Activated CD4-positive, alpha-beta T cell treated with anti-CD3 and anti-CD28 coated beads for 36 hours (primary cell): ENCODE measurements at regions not wholly inside any gene's neighbourhood (a gene's known extent, or its start where the extent isn't known, plus 50 kb on each side); places are given as distances from the start of the nearest gene placed in this dataset.
"Not testable (repeated sequence)": the region's sequence is repeated elsewhere in the genome, so short reads cannot be mapped to it uniquely, and the experiment has no call there.

Experiments
- ATAC-seq: fragments of 200-7000 bp; cut with Tn5 transposase; one replicate; pipeline ENCODE4 v1.10.0; 2021; ENCODE audit warnings: mild to moderate bottlenecking, moderate library complexity
- CTCF ChIA-PET: fragments of 350-600 bp; sonication (Branson Sonifier 250); formaldehyde crosslinking; loops from one replicate; lab custom pipeline; 2021; ENCODE audit warnings: antibody characterized with exemption; lab: Charles Lee
- POLR2A ChIA-PET: fragments of 350-600 bp; sonication (Branson Sonifier 250); formaldehyde crosslinking; loops from one replicate; lab custom pipeline; 2021; ENCODE audit warnings: antibody characterized with exemption, inconsistent platforms; lab: Charles Lee
- DNase-seq: peaks from one replicate; pipeline ENCODE4 v3.0.0-alpha.2; 2020
- H3K27ac Mint-ChIP-seq: one replicate; pipeline ENCODE4 v1.8.0; 2021; ENCODE audit warnings: mixed read lengths
- H3K27me3 Mint-ChIP-seq: one replicate; pipeline ENCODE4 v1.8.0; 2021; ENCODE audit warnings: mixed read lengths
- H3K36me3 Mint-ChIP-seq: one replicate; pipeline ENCODE4 v1.8.0; 2021; ENCODE audit warnings: low read depth, mixed read lengths
- H3K4me1 Mint-ChIP-seq: one replicate; pipeline ENCODE4 v1.8.0; 2021; ENCODE audit warnings: mixed read lengths
- H3K4me3 Mint-ChIP-seq: one replicate; pipeline ENCODE4 v1.8.0; 2021; ENCODE audit warnings: mild to moderate bottlenecking, moderate library complexity, mixed read lengths
- H3K9me3 Mint-ChIP-seq: one replicate; pipeline ENCODE4 v1.8.0; 2021; ENCODE audit warnings: low read depth, mixed read lengths
- intact Hi-C, 2 experiments: fragments of 100-400 bp; cut with DNase I in 1 of 2; cut with micrococcal nuclease in 1 of 2; formaldehyde crosslinking; loops; one replicate each; pipeline versions ENCODE4 v1.14.2 to v1.15.1; 2022 to 2024; cut with DNase I, micrococcal nuclease

DNA sequence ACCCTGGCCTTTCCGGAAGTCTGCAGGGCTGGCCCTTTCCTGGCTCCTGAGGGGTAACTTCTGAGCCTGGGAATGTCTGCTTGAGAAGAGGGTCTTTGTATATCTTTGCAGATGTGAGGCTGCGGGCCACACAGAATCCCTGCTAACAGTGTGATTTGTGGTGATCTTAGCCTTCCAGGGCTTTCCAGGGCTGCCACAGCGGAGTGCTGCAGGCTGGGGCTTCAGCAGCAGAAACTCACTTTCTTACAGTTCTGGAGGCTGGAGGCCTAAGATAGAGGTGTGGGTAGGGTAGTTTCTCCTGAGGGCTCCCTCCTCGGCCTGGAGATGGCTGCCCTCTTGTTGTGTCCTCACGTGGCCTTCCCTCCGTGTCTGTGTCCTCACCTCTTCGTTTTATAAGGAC lies 294.7 kb upstream of the HS6ST1 start:
- no peak overlapping the region for H3K4me3 Mint-ChIP-seq
- ATAC-seq = no peak
- no peak overlapping the region for H3K27ac Mint-ChIP-seq
- H3K36me3 Mint-ChIP-seq = no peaks in the 10 kb centered on the region
- POLR2A ChIA-PET = no interaction called here
- DNase-seq = no peak
- H3K27me3 Mint-ChIP-seq = no peaks in the 10 kb centered on the region
- CTCF ChIA-PET = no interaction called here
- no peaks in the 10 kb centered on the region for H3K9me3 Mint-ChIP-seq
- H3K4me1 Mint-ChIP-seq = no peaks in the 10 kb centered on the region
- intact Hi-C loops = no loop called here

DNA sequence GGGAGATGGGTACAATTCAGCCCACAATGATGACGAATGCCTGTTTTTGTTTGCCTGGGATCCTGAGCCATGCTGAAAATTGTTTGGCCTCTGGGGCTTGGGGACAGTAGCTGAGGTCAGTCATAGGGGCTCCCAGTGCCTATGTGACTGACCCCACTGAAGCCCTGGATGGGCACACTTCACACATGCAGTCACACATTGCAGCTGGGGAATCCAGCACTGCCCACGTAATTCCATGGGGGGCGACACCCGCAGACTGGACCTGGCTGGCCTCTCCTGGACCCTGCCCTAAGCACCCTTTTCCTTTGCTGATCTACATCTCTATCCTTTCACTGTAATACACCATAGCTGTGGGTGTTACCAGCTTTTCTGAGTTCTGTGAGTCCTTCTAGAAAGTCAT lies 295.2 kb upstream of the HS6ST1 start:
- Mint-ChIP-seq H3K9me3 (no peaks in the 10 kb centered on the region), H3K27me3 (no peaks in the 10 kb centered on the region), H3K36me3 (no peaks in the 10 kb centered on the region), H3K4me3 (no peak overlapping the region), H3K27ac (no peak overlapping the region), H3K4me1 (no peaks in the 10 kb centered on the region)
- intact Hi-C loops = no loop called here
- DNase-seq (no peak), ATAC-seq (no peak)
- POLR2A ChIA-PET = no interaction called here
- CTCF ChIA-PET = no interaction called here

DNA sequence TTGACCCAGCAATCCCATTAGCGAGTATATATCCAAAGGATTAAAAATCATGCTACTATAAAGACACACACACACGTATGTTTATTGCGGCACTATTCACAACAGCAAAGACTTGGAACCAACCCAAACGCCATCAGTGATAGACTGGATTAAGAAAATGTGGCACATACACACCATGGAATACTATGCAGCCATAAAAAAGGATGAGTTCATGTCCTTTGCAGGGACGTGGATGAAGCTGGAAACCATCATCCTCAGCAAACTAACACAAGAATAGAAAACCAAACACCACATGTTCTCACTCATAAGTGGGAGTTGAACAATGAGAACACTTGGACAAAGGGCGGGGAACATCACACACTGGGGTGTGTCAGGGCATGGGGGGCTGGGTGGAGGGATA lies 296.2 kb upstream of the HS6ST1 start:
- DNase-seq, H3K27me3 Mint-ChIP-seq, H3K4me1 Mint-ChIP-seq, H3K9me3 Mint-ChIP-seq, POLR2A ChIA-PET, intact Hi-C loops, H3K36me3 Mint-ChIP-seq, H3K4me3 Mint-ChIP-seq, CTCF ChIA-PET, H3K27ac Mint-ChIP-seq, ATAC-seq: not testable (repeated sequence)

DNA sequence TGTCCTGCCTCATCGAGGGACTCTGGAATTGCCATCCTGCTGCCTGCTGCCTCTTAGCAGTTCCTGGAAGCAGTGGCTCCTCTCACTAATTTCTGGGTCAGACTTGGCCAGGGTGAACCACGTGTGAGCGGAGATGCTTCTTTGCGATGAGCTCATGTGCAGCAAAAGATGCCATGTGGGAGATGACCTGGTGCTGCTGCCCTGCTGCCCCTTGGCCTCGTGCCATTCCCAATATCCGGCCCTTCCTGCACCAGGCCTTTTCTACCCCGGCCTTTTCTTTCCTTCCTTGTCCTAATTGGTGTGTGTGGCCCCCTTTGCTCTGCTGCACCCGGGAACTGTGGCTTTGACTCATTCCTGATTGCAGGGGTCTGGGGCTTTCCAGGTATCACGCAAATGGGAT lies 296.9 kb upstream of the HS6ST1 start:
- H3K9me3 Mint-ChIP-seq = no peaks in the 10 kb centered on the region
- POLR2A ChIA-PET = no interaction called here
- intact Hi-C loops = no loop called here
- no peaks in the 10 kb centered on the region for H3K36me3 Mint-ChIP-seq
- H3K27me3 Mint-ChIP-seq = no peaks in the 10 kb centered on the region
- DNase-seq (no peak), ATAC-seq (no peak)
- CTCF ChIA-PET = no interaction called here
- no peak overlapping the region for H3K27ac Mint-ChIP-seq
- no peaks in the 10 kb centered on the region for H3K4me1 Mint-ChIP-seq
- no peak overlapping the region for H3K4me3 Mint-ChIP-seq

DNA sequence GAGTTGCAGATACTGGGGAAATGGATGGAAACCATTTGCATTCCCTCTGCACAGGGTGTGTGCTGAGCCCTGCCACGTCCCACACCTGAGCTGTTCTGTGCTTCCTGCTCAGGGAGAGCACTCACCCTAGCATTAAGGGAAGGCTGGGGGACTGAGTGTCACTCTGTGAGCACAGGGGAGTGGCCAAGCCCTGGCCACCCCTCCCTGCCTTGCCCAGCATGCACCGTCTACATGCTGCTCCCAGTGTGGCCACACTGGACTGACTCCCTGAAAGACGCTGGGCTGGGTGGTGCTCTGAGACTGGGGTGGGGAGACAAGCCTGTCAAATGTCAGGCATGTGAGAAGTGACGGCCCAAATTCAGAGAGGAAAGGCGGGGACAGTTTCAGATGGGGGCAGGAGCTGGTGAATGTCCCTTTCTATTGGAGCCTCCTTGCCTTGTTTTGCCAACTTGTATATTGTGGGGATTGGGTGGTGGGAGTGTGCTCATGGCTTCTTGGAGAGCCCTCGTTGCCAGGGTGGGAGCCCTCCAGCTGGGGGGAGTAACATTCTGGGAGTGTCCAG lies 298.4 kb upstream of the HS6ST1 start:
- no peaks in the 10 kb centered on the region for H3K27me3 Mint-ChIP-seq
- H3K36me3 Mint-ChIP-seq = no peaks in the 10 kb centered on the region
- DNase-seq (no peak), ATAC-seq (no peak)
- H3K27ac Mint-ChIP-seq = no peak overlapping the region
- intact Hi-C loops = no loop called here
- H3K4me1 Mint-ChIP-seq = no peaks in the 10 kb centered on the region
- CTCF ChIA-PET = interaction anchor here (0.7 kb wide), 1 partner anchor 94 kb away, joined by 3 read pairs; no protein-coding TSS in a partner anchor
- no peaks in the 10 kb centered on the region for H3K9me3 Mint-ChIP-seq
- H3K4me3 Mint-ChIP-seq = no peak overlapping the region
- POLR2A ChIA-PET = no interaction called here

DNA sequence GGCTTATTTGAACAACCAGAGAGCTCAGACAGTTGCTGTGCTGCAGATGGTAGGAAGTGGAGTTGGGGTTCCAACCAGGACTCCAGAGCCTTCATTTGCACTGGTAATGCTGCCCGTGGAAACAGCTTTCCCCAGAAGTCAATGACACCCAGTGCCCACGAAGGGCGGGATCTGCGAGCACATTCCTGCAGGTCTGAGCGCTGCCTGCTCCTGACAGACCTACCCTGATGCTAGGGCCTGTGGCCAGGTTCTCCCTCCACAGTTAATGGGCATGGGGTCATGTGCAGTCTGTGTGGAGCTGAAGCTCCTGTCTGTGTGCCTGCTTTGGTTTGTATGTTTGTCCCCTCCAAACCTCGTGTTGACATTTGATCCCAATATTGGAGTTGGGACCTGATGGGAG lies 299.0 kb upstream of the HS6ST1 start:
- ChIA-PET POLR2A (no interaction called here), CTCF (interaction anchor here (0.7 kb wide), 1 partner anchor 94 kb away, joined by 3 read pairs; no protein-coding TSS in a partner anchor)
- Mint-ChIP-seq H3K36me3 (no peaks in the 10 kb centered on the region), H3K4me1 (no peaks in the 10 kb centered on the region), H3K9me3 (no peaks in the 10 kb centered on the region), H3K4me3 (no peak overlapping the region), H3K27ac (no peak overlapping the region), H3K27me3 (no peaks in the 10 kb centered on the region)
- intact Hi-C loops = no loop called here
- DNase-seq = no peak
- ATAC-seq = no peak

DNA sequence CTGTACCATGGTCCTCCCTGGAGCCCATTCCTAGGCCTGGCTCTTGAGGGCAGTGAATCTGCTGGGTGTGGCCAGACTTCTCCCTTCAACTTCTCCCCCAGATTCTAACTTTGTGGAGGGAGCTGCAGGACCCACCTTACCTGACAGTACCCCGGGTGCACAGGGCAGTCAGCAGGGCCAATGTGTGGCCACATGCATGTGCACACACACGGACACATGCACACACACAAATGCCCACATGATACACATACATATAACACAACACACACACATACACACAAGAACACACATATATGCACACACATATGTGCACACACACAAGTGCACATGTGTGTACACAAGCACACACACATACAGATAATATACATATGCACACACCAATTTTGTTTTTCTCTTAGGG lies 300.0 kb upstream of the HS6ST1 start:
- no peak for DNase-seq
- no peak for ATAC-seq
- H3K27me3 Mint-ChIP-seq = no peaks in the 10 kb centered on the region
- H3K27ac Mint-ChIP-seq = no peak overlapping the region
- H3K36me3 Mint-ChIP-seq = no peaks in the 10 kb centered on the region
- ChIA-PET CTCF (no interaction called here), POLR2A (no interaction called here)
- peaks cover 5% of the 10 kb centered on the region for H3K4me1 Mint-ChIP-seq
- intact Hi-C loops = no loop called here
- H3K4me3 Mint-ChIP-seq = no peak overlapping the region
- no peaks in the 10 kb centered on the region for H3K9me3 Mint-ChIP-seq

DNA sequence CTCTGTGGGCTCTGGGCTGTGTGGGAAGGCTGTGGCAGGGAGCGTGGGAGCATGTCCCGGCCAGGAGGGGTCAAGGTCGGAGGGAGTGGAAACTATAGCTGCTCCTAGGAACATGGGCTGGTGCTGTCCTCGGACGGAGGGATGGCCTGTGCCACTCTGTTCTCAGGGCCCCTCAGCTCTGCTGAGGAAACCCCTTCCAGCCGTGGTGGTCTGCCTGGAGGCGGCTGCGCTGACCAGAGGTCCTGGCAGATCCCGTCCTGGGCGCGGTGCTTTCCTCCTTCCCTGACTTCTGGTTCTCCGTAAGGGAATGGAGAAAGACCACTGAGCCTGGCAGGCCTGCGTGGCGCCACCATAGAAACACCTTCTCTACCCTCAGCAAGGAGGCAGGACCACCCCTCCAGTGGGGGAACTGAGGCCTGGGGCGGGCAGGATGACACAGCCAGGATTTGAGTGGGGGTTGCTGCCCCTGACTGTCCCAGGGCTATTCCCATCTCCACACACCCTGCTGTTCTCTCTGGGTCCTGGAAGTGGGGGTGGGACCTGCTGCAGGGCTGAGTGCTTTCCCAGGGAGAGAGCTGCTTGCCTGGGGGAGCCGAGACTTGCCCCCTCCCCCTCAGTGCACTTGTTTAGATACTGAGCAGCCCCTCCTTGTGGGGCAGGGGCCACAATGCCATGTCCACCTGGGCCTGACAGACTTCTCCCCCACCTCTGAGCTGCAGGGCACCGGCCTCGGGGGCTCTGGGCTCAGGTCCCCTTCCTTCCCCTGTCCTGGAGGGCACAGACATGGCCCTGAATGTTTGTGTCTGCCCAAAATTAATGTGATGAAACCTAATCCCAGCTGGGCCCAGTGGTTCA lies 301.0 kb upstream of the HS6ST1 start:
- H3K27me3 Mint-ChIP-seq = no peaks in the 10 kb centered on the region
- intact Hi-C loops = loop anchor here in 1 of 2 experiments (5.0 kb wide), 2 partner anchors 82 to 297 kb away; no protein-coding TSS in a partner anchor
- ChIA-PET POLR2A (no interaction called here), CTCF (interaction anchor here (0.7 kb wide), 1 partner anchor 1260 kb away, joined by 3 read pairs; no protein-coding TSS in a partner anchor)
- H3K4me1 Mint-ChIP-seq = peaks cover 16% of the 10 kb centered on the region
- no peaks in the 10 kb centered on the region for H3K36me3 Mint-ChIP-seq
- ATAC-seq (no peak), DNase-seq (no peak)
- no peaks in the 10 kb centered on the region for H3K9me3 Mint-ChIP-seq
- no peak overlapping the region for H3K27ac Mint-ChIP-seq
- no peak overlapping the region for H3K4me3 Mint-ChIP-seq

DNA sequence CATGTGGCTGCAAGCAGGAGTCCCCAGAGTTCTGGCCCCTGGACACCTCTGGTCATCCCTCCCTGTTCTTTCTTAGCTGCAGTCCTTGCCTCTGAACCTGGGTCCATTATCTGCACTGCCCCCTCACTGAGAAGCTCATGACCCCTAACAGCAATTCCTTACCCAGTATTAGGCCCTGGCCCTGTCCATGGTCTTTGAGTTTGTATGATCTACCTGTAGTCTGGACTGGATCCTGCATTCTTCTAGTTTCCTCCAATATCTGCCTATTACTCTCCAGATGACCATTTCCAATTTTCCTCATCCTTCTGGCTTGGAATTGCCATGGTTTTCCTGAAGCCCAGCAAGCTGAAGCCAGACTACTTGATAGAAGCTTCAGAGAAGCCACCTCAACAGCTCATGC lies 302.4 kb upstream of the HS6ST1 start:
- no peak for ATAC-seq
- H3K4me3 Mint-ChIP-seq = no peak overlapping the region
- peaks cover 18% of the 10 kb centered on the region for H3K4me1 Mint-ChIP-seq
- intact Hi-C loops = loop anchor here in 1 of 2 experiments (5.0 kb wide), 2 partner anchors 84 to 299 kb away; no protein-coding TSS in a partner anchor
- ChIA-PET POLR2A (no interaction called here), CTCF (interaction anchor here (0.6 to 0.7 kb wide), 2 partner anchors 193 to 631 kb away, joined by 3 read pairs; no protein-coding TSS in a partner anchor)
- H3K9me3 Mint-ChIP-seq = no peaks in the 10 kb centered on the region
- no peaks in the 10 kb centered on the region for H3K36me3 Mint-ChIP-seq
- no peak overlapping the region for H3K27ac Mint-ChIP-seq
- DNase-seq = no peak
- peaks cover 2% of the 10 kb centered on the region for H3K27me3 Mint-ChIP-seq

DNA sequence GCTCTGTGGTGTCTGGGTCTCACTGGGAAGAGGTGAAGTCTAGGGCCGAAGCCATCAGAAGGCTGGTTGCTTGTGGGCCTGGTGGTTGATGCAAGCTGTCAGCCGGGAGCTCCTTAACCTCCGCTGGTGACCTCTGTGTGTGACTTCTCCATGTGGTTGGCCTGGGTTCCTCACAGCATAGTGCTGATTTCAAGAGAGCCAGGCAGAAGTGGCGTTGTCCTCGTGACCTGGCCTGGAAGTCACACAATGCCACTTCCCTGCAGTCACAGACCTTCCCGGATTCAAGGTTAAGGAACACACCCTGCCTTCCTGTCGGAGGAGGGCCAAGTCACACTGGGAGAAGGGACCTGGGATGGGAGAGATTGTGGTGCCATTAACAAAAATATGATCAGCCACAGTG lies 303.7 kb upstream of the HS6ST1 start:
- Mint-ChIP-seq H3K36me3 (no peaks in the 10 kb centered on the region), H3K27ac (no peak overlapping the region), H3K4me1 (peaks cover 18% of the 10 kb centered on the region), H3K27me3 (peaks cover 2% of the 10 kb centered on the region), H3K4me3 (no peak overlapping the region), H3K9me3 (no peaks in the 10 kb centered on the region)
- POLR2A ChIA-PET = no interaction called here
- intact Hi-C loops = loop anchor here in 1 of 2 experiments (5.0 kb wide), 2 partner anchors 85 to 300 kb away; no protein-coding TSS in a partner anchor
- no peak for ATAC-seq
- CTCF ChIA-PET = no interaction called here
- DNase-seq = no peak

DNA sequence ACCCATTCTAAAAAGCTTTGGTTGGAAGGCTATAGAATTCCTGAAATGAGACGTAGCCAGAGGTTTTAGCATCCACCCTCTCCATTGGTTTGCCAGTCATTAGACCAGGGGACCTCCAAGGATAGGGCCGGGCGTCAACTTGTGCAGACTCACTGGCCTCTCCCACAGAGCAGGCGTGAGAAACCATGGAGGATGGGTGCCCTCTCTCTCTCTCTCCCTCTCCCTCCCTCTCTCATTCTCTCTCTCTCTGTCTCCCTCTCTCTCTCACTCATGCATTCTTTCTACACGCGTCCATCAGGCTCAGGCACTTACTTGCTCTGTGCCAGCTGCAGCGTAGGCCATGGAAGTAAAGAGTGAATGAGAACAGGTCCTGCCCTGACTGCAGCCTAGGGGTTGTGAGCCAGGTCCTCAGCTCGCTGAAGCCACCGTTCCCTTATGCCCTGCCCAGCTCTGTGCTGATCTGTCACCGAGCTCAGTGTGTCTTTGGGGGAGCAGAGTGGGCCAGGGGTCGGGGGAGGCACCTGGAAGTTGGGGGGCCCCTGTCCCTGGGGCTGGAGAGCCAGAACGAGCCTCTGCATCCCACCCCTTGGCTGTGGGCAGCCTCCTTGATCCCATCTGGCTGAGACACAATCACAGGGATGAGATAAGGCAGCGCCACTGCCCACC lies 304.4 kb upstream of the HS6ST1 start:
- intact Hi-C loops = loop anchor here in 1 of 2 experiments (5.0 kb wide), 2 partner anchors 86 to 301 kb away; no protein-coding TSS in a partner anchor
- peaks cover 2% of the 10 kb centered on the region for H3K27me3 Mint-ChIP-seq
- ATAC-seq (no peak), DNase-seq (no peak)
- H3K27ac Mint-ChIP-seq = no peak overlapping the region
- no peaks in the 10 kb centered on the region for H3K9me3 Mint-ChIP-seq
- no peaks in the 10 kb centered on the region for H3K36me3 Mint-ChIP-seq
- no peak overlapping the region for H3K4me3 Mint-ChIP-seq
- ChIA-PET CTCF (no interaction called here), POLR2A (no interaction called here)
- peaks cover 18% of the 10 kb centered on the region for H3K4me1 Mint-ChIP-seq
